H9 (cell line): ENCODE measurements at regions not wholly inside any gene's neighbourhood (a gene's known extent, or its start where the extent isn't known, plus 50 kb on each side); places are given as distances from the start of the nearest gene placed in this dataset.

Experiments
- DNase-seq: peaks from one replicate; pipeline ENCODE4 v3.0.0-alpha.2; 2017
- H2AFZ ChIP-seq: one replicate; pipeline ENCODE4 v1.6.1; 2013; ENCODE audit warnings: mild to moderate bottlenecking, low read length, control low read depth, moderate library complexity
- H2AK5ac ChIP-seq: 2 replicates; pipeline ENCODE4 v1.6.1; 2013; ENCODE audit warnings: low read length, control low read depth, mixed read lengths; ENCODE audit not compliant: insufficient read length
- H2BK120ac ChIP-seq: one replicate; pipeline ENCODE4 v1.6.1; 2013; ENCODE audit warnings: low read depth, mild to moderate bottlenecking, low read length, control low read depth, inconsistent platforms; ENCODE audit not compliant: poor library complexity, severe bottlenecking
- H2BK12ac ChIP-seq: 2 replicates; pipeline ENCODE4 v1.6.1; 2013; ENCODE audit warnings: low read length, control low read depth, mixed read lengths, low read depth; ENCODE audit not compliant: insufficient read length
- H2BK15ac ChIP-seq: 2 replicates; pipeline ENCODE4 v1.6.1; 2013; ENCODE audit warnings: low read depth, low read length, control low read depth
- H2BK20ac ChIP-seq: one replicate; pipeline ENCODE4 v1.6.1; 2013; ENCODE audit warnings: low read depth, mild to moderate bottlenecking, low read length, control low read depth, inconsistent platforms; ENCODE audit not compliant: poor library complexity, severe bottlenecking
- H2BK5ac ChIP-seq: 2 replicates; pipeline ENCODE4 v1.6.1; 2013; ENCODE audit warnings: low read length, control low read depth, mixed read lengths; ENCODE audit not compliant: insufficient read length
- H3K14ac ChIP-seq: 2 replicates; pipeline ENCODE4 v1.6.1; 2013; ENCODE audit warnings: low read length, control low read depth; ENCODE audit not compliant: insufficient read depth
- H3K18ac ChIP-seq: 2 replicates; pipeline ENCODE4 v1.6.1; 2013; ENCODE audit warnings: low read depth, mild to moderate bottlenecking, mixed read lengths, low read length, control low read depth; ENCODE audit not compliant: insufficient read length
- H3K23ac ChIP-seq: 2 replicates; pipeline ENCODE4 v1.6.1; 2013; ENCODE audit warnings: low read length, control low read depth, mixed read lengths, low read depth; ENCODE audit not compliant: insufficient read length
- H3K23me2 ChIP-seq: 2 replicates; pipeline ENCODE4 v1.6.1; 2013; ENCODE audit warnings: low read depth, mild to moderate bottlenecking, mixed read lengths, low read length, control low read depth; ENCODE audit not compliant: insufficient read length, poor library complexity, severe bottlenecking
- H3K27ac ChIP-seq: 2 replicates; pipeline ENCODE4 v1.5.1; 2013; ENCODE audit warnings: low read length, control low read depth, mixed read lengths, low read depth; ENCODE audit not compliant: insufficient read length
- H3K27me3 ChIP-seq: 2 replicates; pipeline ENCODE4 v1.6.1; 2013; ENCODE audit warnings: low read length, control low read depth, inconsistent platforms; ENCODE audit not compliant: insufficient read depth
- H3K4ac ChIP-seq: 2 replicates; pipeline ENCODE4 v1.6.1; 2013; ENCODE audit warnings: low read depth, mild to moderate bottlenecking, control low read depth, inconsistent platforms, low read length, moderate library complexity
- H3K4me1 ChIP-seq: 2 replicates; pipeline ENCODE4 v1.6.1; 2013; ENCODE audit warnings: low read length, control low read depth, inconsistent platforms; ENCODE audit not compliant: insufficient read depth
- H3K4me2 ChIP-seq: 2 replicates; pipeline ENCODE4 v1.6.1; 2013; ENCODE audit warnings: low read length, control low read depth, mixed read lengths; ENCODE audit not compliant: insufficient read length, insufficient read depth
- H3K56ac ChIP-seq: 2 replicates; pipeline ENCODE4 v1.6.1; 2013; ENCODE audit warnings: low read depth, mild to moderate bottlenecking, mixed read lengths, low read length, control low read depth; ENCODE audit not compliant: insufficient read length
- H3K79me1 ChIP-seq: 2 replicates; pipeline ENCODE4 v1.6.1; 2013; ENCODE audit warnings: low read depth, mild to moderate bottlenecking, moderate library complexity, low read length, control low read depth, inconsistent platforms; ENCODE audit not compliant: insufficient read depth, poor library complexity, severe bottlenecking
- H3K79me2 ChIP-seq: 2 replicates; pipeline ENCODE4 v1.6.1; 2013; ENCODE audit warnings: low read length, control low read depth, inconsistent platforms; ENCODE audit not compliant: insufficient read depth
- H3K9ac ChIP-seq: 2 replicates; pipeline ENCODE4 v1.6.1; 2013; ENCODE audit warnings: low read length, control low read depth, mixed read lengths; ENCODE audit not compliant: insufficient read length; ENCODE audit errors: extremely low read depth
- H3K9me3 ChIP-seq: one replicate; pipeline ENCODE4 v1.6.1; 2013; ENCODE audit warnings: low read depth, low read length, inconsistent platforms; ENCODE audit not compliant: control insufficient read depth
- H3T11ph ChIP-seq: one replicate; pipeline ENCODE4 v1.6.1; 2013; ENCODE audit warnings: mild to moderate bottlenecking, low read length, control low read depth, inconsistent platforms
- H4K20me1 ChIP-seq: one replicate; pipeline ENCODE4 v1.6.1; 2013; ENCODE audit not compliant: control insufficient read depth, insufficient read length, insufficient read depth
- H4K5ac ChIP-seq: 2 replicates; pipeline ENCODE4 v1.6.1; 2013; ENCODE audit warnings: low read depth, mild to moderate bottlenecking, mixed read lengths, low read length, control low read depth; ENCODE audit not compliant: insufficient read length
- H4K8ac ChIP-seq: replicated peaks from 2 replicates; pipeline ENCODE4 v1.6.1; 2013; ENCODE audit warnings: low read length, control low read depth, mixed read lengths, low read depth; ENCODE audit not compliant: insufficient read length
- H4K91ac ChIP-seq: 2 replicates; pipeline ENCODE4 v1.6.1; 2013; ENCODE audit warnings: low read depth, mild to moderate bottlenecking, moderate library complexity, mixed read lengths, low read length, control low read depth; ENCODE audit not compliant: insufficient read length
- H3K27ac Mint-ChIP-seq, 3 experiments: 2 replicates in 2 of 3; 3 replicates in 1 of 3; pipeline ENCODE4 v1.8.0; 2020 to 2021; ENCODE audit warnings: mixed read lengths in 3 of 3, mild to moderate bottlenecking in 1 of 3, moderate library complexity in 1 of 3
- H3K27me3 Mint-ChIP-seq: 2 replicates; pipeline ENCODE4 v1.8.0; 2021; ENCODE audit warnings: low read depth, mild to moderate bottlenecking, moderate library complexity, mixed read lengths
- H3K36me3 Mint-ChIP-seq, 3 experiments: 2 replicates in 2 of 3; 3 replicates in 1 of 3; pipeline ENCODE4 v1.8.0; 2020 to 2021; ENCODE audit warnings: low read depth in 3 of 3, mixed read lengths in 3 of 3; ENCODE audit not compliant: insufficient read depth in 1 of 3
- H3K4me1 Mint-ChIP-seq, 2 experiments: 2 replicates each; pipeline ENCODE4 v1.8.0; 2020; ENCODE audit warnings: mixed read lengths in 2 of 2
- H3K4me3 Mint-ChIP-seq, 2 experiments: 2 replicates in 1 of 2; 3 replicates in 1 of 2; pipeline ENCODE4 v1.8.0; 2020 to 2021; ENCODE audit warnings: mild to moderate bottlenecking in 2 of 2, mixed read lengths in 2 of 2, moderate library complexity in 1 of 2
- H3K9me3 Mint-ChIP-seq, 2 experiments: 2 replicates in 1 of 2; 3 replicates in 1 of 2; pipeline ENCODE4 v1.8.0; 2020; ENCODE audit warnings: mild to moderate bottlenecking in 2 of 2, mixed read lengths in 2 of 2, moderate library complexity in 1 of 2
- WGBS: extraction: QIAGEN DNeasy Blood & Tissue Kit; methylation state at CpG from one replicate; pipeline ENCODE4 v1.1.7; 2013; ENCODE audit warnings: missing lambda C conversion rate, low lambda C conversion rate, mixed read lengths; ENCODE audit not compliant: insufficient read length; ENCODE audit errors: extremely low coverage; 5-methylcytosine and 5-hydroxymethylcytosine counted together
- TF ChIP-seq, protein P1 (sequence below): fragments of 200-600 bp; sonication (generic); conservative IDR thresholded peaks from 3 replicates; pipeline ENCODE4 v1.8.0; 2021; ENCODE audit warnings: antibody characterized with exemption, mild to moderate bottlenecking

DNA sequence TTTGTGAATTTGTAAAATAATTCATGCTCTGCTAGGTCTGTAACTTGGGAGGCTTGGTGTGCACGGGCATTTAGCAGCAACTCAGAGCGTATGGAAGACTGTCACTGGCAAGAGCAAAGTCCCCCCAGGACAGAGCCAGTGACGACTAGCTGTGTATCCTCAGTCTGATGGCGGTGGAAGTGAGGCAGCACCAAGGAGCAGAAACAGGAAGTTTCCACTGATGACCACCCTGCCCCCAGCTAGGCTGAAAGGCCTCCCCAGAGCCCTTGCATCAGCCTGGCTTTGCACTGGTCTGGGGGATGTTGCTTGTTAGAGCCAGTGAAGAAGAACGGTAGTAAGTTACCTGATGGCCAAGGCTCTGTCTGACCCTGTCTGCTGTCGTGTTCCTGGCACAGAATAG is 66.8 kb upstream of the ABL1 start:
- Mint-ChIP-seq H3K36me3 (no peaks in the 10 kb centered on the region), H3K4me3 (no peak overlapping the region), H3K27me3 (no peaks in the 10 kb centered on the region), H3K27ac (peak overlapping the region; percentile 11 to 95 (median 66); a peak in 6 of 7 replicates), H3K4me1 (peaks cover 48 to 49% of the 10 kb centered on the region in 2 experiments), H3K9me3 (no peaks in the 10 kb centered on the region)
- no peak overlapping the region for H4K8ac ChIP-seq
- peaks cover 1% of the 10 kb centered on the region; the same call in 1 of the 2 replicates for H3K79me2 ChIP-seq
- no peak overlapping the region for H3K4ac ChIP-seq
- H2BK120ac ChIP-seq, result no peak overlapping the region
- H3K4me1 ChIP-seq, result no peaks in the 10 kb centered on the region; the same call in 1 of the 2 replicates
- no peak overlapping the region for H3K56ac ChIP-seq
- H2BK20ac ChIP-seq, result no peak overlapping the region
- no peak overlapping the region for H3K18ac ChIP-seq
- no peak overlapping the region for H3K23ac ChIP-seq
- H3K9ac ChIP-seq, result no peak overlapping the region
- no peak overlapping the region for H3K4me2 ChIP-seq
- H3K23me2 ChIP-seq, result no peaks in the 10 kb centered on the region
- no peak overlapping the region for H4K5ac ChIP-seq
- no peak overlapping the region for H2BK15ac ChIP-seq
- no peak overlapping the region for H2BK12ac ChIP-seq
- H3K14ac ChIP-seq, result no peak overlapping the region
- H2AFZ ChIP-seq, result no peak overlapping the region
- no peaks in the 10 kb centered on the region for H3K27me3 ChIP-seq
- no CpG with 5 or more reads among the region's 6 CpGs for WGBS
- no peaks in the 10 kb centered on the region for H3K79me1 ChIP-seq
- no peak overlapping the region for H3T11ph ChIP-seq
- no peak overlapping the region for H3K27ac ChIP-seq
- H2BK5ac ChIP-seq, result no peak overlapping the region
- H3K9me3 ChIP-seq, result no peaks in the 10 kb centered on the region
- H2AK5ac ChIP-seq, result no peak overlapping the region
- no peak overlapping the region for H4K91ac ChIP-seq
- H4K20me1 ChIP-seq, result no peaks in the 10 kb centered on the region
- TF ChIP-seq, protein P1, sequence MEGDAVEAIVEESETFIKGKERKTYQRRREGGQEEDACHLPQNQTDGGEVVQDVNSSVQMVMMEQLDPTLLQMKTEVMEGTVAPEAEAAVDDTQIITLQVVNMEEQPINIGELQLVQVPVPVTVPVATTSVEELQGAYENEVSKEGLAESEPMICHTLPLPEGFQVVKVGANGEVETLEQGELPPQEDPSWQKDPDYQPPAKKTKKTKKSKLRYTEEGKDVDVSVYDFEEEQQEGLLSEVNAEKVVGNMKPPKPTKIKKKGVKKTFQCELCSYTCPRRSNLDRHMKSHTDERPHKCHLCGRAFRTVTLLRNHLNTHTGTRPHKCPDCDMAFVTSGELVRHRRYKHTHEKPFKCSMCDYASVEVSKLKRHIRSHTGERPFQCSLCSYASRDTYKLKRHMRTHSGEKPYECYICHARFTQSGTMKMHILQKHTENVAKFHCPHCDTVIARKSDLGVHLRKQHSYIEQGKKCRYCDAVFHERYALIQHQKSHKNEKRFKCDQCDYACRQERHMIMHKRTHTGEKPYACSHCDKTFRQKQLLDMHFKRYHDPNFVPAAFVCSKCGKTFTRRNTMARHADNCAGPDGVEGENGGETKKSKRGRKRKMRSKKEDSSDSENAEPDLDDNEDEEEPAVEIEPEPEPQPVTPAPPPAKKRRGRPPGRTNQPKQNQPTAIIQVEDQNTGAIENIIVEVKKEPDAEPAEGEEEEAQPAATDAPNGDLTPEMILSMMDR, result no peak
- DNase-seq, result peak; percentile 50
